GM21515 (cell line): ENCODE measurements at regions not wholly inside any gene's neighbourhood (a gene's known extent, or its start where the extent isn't known, plus 50 kb on each side); places are given as distances from the start of the nearest gene placed in this dataset.

Source experiments
- ATAC-seq: cut with Tn5 transposase; IDR thresholded peaks from one replicate; pipeline ENCODE4 v1.9.1; 2021; ENCODE audit not compliant: unreplicated experiment

- no peak for ATAC-seq
These were observed 1295.6 kb upstream of the CDH6 start for GRCh38 chr5:29897916-29898315.

- ATAC-seq = no peak
These were observed 1296.8 kb upstream of the CDH6 start for GRCh38 chr5:29896646-29897045.

- no peak for ATAC-seq
These were observed 1298.8 kb upstream of the CDH6 start for GRCh38 chr5:29894668-29895067.

- ATAC-seq = no peak
These were observed 1304.4 kb upstream of the CDH6 start for GRCh38 chr5:29889051-29889450.

GRCh38 chr5:29885595-29885994 lies 1307.9 kb upstream of the CDH6 start:
- no peak for ATAC-seq

GRCh38 chr5:29882036-29882435 lies 1311.5 kb upstream of the CDH6 start:
- ATAC-seq = no peak

GRCh38 chr5:29879401-29879800 lies 1314.1 kb upstream of the CDH6 start:
- ATAC-seq = no peak

GRCh38 chr5:29878599-29878998 lies 1314.9 kb upstream of the CDH6 start:
- no peak for ATAC-seq

- no peak for ATAC-seq
These were observed 1326.3 kb upstream of the CDH6 start for GRCh38 chr5:29867155-29867554.

GRCh38 chr5:29853711-29854220 lies 1339.7 kb upstream of the CDH6 start:
- no peak for ATAC-seq

GRCh38 chr5:29852329-29852728 lies 1341.2 kb upstream of the CDH6 start:
- ATAC-seq = no peak

GRCh38 chr5:29845206-29845605 lies 1348.3 kb upstream of the CDH6 start:
- no peak for ATAC-seq

GRCh38 chr5:29833394-29833793 lies 1360.1 kb upstream of the CDH6 start:
- ATAC-seq = no peak

- ATAC-seq = no peak
These were observed 1371.0 kb upstream of the CDH6 start for GRCh38 chr5:29822521-29822920.

- no peak for ATAC-seq
These were observed 1381.4 kb upstream of the CDH6 start for GRCh38 chr5:29811914-29812679.

- ATAC-seq = no peak
These were observed 1387.7 kb upstream of the CDH6 start for GRCh38 chr5:29805804-29806203.

- no peak for ATAC-seq
These were observed 1392.7 kb upstream of the CDH6 start for GRCh38 chr5:29800752-29801151.

GRCh38 chr5:29796013-29796412 lies 1397.5 kb upstream of the CDH6 start:
- ATAC-seq = no peak

GRCh38 chr5:29795096-29795652 lies 1398.3 kb upstream of the CDH6 start:
- no peak for ATAC-seq

- ATAC-seq = no peak
These were observed 1399.2 kb upstream of the CDH6 start for GRCh38 chr5:29794141-29794787.

GRCh38 chr5:29790281-29790680 lies 1403.2 kb upstream of the CDH6 start:
- ATAC-seq = no peak

GRCh38 chr5:29780401-29780800 lies 1413.1 kb upstream of the CDH6 start:
- no peak for ATAC-seq
